IPS-18a (cell line): ENCODE measurements at regions not wholly inside any gene's neighbourhood (a gene's known extent, or its start where the extent isn't known, plus 50 kb on each side); places are given as distances from the start of the nearest gene placed in this dataset.

Experiments used
- H3K27ac ChIP-seq: one replicate; pipeline ENCODE4 v1.5.1; 2013; ENCODE audit warnings: low read length
- H3K27me3 ChIP-seq: one replicate; pipeline ENCODE4 v1.6.1; 2013; ENCODE audit warnings: mild to moderate bottlenecking, low read length; ENCODE audit not compliant: control insufficient read depth, insufficient read depth
- H3K36me3 ChIP-seq: one replicate; pipeline ENCODE4 v1.6.1; 2013; ENCODE audit warnings: low read depth, low read length; ENCODE audit not compliant: control insufficient read depth
- H3K4me1 ChIP-seq: one replicate; pipeline ENCODE4 v1.6.1; 2013; ENCODE audit warnings: low read depth, low read length; ENCODE audit not compliant: control insufficient read depth
- H3K4me3 ChIP-seq: one replicate; pipeline ENCODE4 v1.5.1; 2013; ENCODE audit warnings: low read length
- H3K9ac ChIP-seq: one replicate; pipeline ENCODE4 v1.6.1; 2013; ENCODE audit warnings: mild to moderate bottlenecking, low read length, moderate library complexity
- H3K9me3 ChIP-seq: one replicate; pipeline ENCODE4 v1.6.1; 2013; ENCODE audit warnings: low read depth, low read length; ENCODE audit not compliant: control insufficient read depth

GRCh38 chr10:6647811-6648526 lies 67.9 kb upstream of the PRKCQ start:
- Histone ChIP-seq H3K9me3 (no peaks in the 10 kb centered on the region), H3K27ac (no peak overlapping the region), H3K9ac (no peak overlapping the region), H3K27me3 (no peaks in the 10 kb centered on the region), H3K4me3 (no peak overlapping the region), H3K4me1 (peaks cover 16% of the 10 kb centered on the region), H3K36me3 (no peaks in the 10 kb centered on the region)

DNA sequence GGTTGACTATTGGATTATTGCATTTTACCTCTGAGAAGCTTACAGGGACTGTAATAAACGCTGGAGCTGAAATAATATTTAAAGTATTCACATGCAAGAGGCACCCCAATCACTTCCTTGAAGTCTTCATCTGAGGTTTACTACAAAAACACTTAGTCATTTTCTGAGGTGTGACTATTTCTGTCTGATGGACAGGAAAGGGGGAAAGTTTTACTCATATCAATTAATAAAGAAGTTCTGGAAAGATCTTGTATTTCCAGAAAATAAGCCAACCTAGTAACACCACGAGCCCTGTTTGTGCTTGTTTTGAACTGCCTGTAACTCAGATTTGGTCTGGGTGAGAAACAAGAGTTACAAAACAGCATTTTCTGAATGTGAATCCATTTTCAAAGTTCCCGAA lies 63.9 kb upstream of the PRKCQ start:
- Histone ChIP-seq H3K9me3 (no peaks in the 10 kb centered on the region), H3K4me1 (peaks cover 3% of the 10 kb centered on the region), H3K36me3 (no peaks in the 10 kb centered on the region), H3K27ac (no peak overlapping the region), H3K4me3 (no peak overlapping the region), H3K27me3 (no peaks in the 10 kb centered on the region), H3K9ac (no peak overlapping the region)

DNA sequence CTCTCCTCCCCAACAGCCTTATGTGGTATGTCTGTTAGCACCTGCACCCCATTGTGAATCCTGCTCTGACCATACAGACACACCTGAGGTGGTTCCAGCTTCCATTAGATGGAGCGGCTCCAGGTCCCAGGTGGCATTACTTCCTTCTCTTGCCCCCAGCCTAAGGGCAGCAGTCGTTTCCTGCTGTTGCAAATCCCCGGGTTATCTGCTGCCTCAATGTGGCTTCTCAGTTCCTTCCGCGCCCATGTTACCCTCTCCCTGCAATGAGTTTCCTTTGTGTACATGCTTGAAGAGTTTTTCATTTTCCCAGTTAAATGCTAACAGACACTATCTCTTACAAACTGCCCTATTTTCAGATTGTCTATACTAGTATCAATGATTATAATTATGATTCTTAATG lies 62.8 kb upstream of the PRKCQ start:
- Histone ChIP-seq H3K27ac (no peak overlapping the region), H3K27me3 (no peaks in the 10 kb centered on the region), H3K36me3 (no peaks in the 10 kb centered on the region), H3K9ac (no peak overlapping the region), H3K4me1 (no peaks in the 10 kb centered on the region), H3K4me3 (no peak overlapping the region), H3K9me3 (no peaks in the 10 kb centered on the region)

DNA sequence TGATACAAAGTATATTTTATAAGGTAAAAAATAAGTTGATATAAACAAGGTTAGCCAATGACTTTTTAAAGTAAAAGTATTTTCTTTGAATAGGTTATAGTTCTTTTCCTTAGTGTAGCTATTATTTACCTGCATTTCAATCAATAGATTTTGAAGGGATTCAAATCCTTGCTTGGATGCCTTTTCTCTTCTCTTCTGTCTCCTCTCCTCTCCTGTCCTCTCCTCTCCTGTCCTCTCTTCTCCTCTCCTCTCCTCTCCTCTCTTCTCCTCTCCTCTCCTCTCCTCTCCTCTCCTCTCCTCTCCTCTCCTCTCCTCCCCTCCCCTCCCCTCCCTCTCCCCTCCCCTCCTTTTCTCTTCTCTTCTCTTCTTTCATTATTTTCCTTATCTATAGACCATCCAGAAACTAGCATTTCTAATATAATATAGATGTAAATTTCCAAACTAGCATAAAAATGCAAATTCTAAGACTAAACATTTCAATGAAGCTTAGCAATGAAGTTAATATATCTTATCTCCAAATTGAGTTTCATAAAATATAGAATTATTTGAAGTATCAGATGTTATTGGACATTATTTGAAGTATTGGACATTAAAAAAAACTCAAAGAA lies 60.5 kb upstream of the PRKCQ start:
- no peak overlapping the region for H3K9ac ChIP-seq

DNA sequence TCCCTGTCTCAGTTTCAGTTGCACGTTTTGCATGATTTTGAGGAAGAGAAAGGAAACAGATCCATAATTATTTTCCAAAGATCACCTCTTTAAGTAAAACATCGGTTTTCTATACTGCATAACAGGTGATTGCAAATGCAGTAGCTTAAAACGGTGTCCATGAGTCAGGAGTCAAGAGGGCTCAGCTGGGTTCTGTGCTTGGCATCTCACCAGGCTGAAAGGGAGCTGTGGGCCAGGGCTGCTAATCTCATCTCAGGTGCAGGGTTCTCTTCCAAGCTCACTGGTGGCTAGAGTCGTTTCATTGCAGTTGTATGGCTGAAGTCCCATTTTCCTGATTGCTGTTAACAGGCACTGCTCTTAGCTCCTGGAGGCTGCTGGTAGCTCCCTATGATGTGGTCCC lies 57.0 kb upstream of the PRKCQ start:
- Histone ChIP-seq H3K27ac (no peak overlapping the region), H3K27me3 (no peaks in the 10 kb centered on the region), H3K9me3 (no peaks in the 10 kb centered on the region), H3K36me3 (no peaks in the 10 kb centered on the region), H3K4me3 (no peak overlapping the region), H3K4me1 (no peaks in the 10 kb centered on the region), H3K9ac (no peak overlapping the region)

More for the DNA sequence above, 60.5 kb upstream of the PRKCQ start:
- H3K36me3 ChIP-seq, result no peaks in the 10 kb centered on the region
- no peak overlapping the region for H3K27ac ChIP-seq
- no peaks in the 10 kb centered on the region for H3K4me1 ChIP-seq
- H3K4me3 ChIP-seq, result no peak overlapping the region
- H3K27me3 ChIP-seq, result no peaks in the 10 kb centered on the region
- no peaks in the 10 kb centered on the region for H3K9me3 ChIP-seq

DNA sequence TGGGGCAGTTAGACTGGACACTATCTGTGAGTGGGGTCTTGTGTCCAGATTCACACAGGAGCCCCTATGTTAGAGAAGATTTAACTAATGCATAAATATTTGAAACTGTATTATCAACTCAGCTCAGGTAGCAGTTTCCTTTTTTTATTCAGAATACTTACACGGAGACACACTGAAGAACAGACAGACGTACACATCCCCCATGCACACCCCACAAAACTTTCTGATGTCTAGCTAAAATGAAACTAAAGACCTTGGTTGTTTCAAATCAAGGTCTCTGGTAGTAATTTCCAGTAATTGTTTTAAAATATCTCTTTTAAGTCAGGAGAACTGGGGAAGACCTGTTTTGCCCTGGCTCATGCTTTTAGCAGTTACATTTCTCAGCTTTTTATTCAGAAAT lies 55.7 kb upstream of the PRKCQ start:
- no peaks in the 10 kb centered on the region for H3K27me3 ChIP-seq
- H3K36me3 ChIP-seq, result no peaks in the 10 kb centered on the region
- H3K9ac ChIP-seq, result no peak overlapping the region
- no peak overlapping the region for H3K27ac ChIP-seq
- H3K9me3 ChIP-seq, result no peaks in the 10 kb centered on the region
- no peaks in the 10 kb centered on the region for H3K4me1 ChIP-seq
- H3K4me3 ChIP-seq, result no peak overlapping the region
